NCI-H526 (cell line): ENCODE measurements at regions not wholly inside any gene's neighbourhood (a gene's known extent, or its start where the extent isn't known, plus 50 kb on each side); places are given as distances from the start of the nearest gene placed in this dataset.

Experiments
- DNase-seq, 2 experiments: peaks; one replicate each; lab custom pipeline; 2025; lab: John Stamatoyannopoulos, UW

DNA sequence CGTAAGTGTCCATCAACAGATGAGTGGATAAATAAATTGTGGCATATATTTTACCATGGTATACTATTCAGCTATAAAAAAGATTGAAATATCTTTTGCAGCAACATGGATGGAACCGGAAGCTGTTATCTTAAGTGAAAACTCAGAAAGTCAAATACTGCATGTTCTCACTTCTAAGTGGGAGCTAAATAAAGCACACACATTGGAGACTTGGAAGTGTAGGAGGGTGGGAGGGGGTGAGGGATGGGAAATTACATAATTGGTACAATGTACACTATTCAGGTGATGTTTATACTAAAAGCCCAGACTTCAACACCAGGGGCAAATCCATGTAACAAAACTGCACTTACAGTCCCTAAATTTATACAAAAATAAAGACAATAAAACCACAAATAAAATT is 72.6 kb upstream of the SPRY1 start:
- DNase-seq: no peak

DNA sequence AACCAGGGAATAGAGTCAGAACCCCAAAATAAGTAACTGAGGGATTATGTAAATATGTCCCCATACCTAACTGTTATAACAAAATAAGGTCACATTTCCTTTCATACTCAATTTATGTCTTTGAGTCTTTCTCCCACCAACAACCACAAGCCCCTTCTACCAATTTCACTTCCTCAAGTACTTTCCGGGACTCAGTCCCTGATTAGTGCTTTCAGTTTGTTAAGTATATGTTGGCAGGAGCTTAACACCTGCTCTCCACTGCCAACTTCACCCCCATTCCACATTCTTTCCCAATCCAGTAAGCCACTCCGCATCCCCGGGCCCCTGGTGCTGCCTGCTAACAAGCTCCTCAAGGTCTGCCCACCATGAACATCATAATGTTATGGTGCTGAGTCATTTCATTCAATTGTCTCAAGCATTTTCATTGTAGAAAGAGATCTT is 71.3 kb upstream of the SPRY1 start:
- no peak for DNase-seq

DNA sequence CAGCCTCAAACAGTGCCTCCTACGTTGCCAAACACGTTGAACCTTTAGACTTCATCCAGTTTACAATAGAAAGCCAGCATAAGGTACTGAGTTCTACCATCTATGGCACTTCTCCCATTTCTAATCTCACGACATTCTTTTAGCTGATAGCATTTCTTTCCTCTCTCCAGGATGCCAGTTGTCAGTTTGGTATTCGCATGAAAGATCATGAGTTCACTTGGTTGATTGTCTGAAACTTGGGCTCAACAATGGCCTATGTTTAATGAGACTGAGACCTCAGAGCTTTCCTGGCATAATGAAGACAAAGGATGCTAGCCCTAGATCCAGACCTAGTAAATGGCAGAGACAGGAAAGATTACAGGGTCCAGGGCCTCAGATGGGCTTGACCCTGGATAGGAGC is 69.2 kb upstream of the SPRY1 start:
- no peak for DNase-seq

DNA sequence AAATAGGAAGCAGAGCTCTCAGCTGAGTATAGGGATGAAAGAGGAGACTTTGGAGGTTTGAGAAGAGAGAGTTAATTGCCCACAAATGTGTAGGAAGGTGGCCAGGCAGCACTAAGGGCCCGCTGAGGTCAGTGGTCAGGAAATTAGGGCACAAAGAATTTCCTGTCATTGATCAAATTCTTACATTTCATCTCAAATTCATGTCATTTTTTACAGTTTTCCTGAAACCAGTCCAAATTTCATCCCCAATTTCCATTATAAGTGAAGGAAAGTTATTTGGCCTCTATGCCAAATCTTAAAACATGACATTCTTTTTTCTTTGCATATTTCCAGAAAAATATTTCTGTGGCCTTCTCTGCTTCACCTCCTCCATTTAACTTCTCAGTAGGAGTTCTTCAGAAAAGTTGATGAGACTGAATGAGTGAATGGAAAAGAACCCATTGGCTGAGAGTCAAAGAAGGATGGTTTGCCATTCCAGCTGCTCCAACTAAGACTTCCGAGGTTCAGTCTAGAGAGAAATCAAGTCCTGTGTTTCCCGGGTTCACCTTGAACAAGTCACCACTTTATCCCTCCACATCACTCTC is 68.7 kb upstream of the SPRY1 start:
- no peak for DNase-seq

DNA sequence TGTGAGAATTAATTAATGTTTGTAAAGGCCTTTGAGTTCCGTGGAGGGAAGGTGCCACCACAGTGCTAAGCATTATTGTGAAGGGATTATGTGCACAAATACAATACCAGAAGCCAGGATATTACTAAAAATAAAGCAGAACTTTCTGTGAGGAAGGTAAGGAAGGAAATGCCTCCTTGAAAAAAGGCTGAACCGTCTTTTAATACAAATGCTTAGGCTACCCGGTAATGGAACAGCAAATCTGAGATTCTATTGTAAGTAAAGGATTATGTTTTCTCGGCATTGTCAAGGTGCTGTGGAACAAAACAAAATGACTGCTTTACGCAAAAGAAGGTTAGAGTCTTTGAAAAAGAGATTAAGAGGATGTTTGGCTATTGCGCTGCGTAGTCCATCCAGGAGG is 57.9 kb upstream of the SPRY1 start:
- no peak for DNase-seq

DNA sequence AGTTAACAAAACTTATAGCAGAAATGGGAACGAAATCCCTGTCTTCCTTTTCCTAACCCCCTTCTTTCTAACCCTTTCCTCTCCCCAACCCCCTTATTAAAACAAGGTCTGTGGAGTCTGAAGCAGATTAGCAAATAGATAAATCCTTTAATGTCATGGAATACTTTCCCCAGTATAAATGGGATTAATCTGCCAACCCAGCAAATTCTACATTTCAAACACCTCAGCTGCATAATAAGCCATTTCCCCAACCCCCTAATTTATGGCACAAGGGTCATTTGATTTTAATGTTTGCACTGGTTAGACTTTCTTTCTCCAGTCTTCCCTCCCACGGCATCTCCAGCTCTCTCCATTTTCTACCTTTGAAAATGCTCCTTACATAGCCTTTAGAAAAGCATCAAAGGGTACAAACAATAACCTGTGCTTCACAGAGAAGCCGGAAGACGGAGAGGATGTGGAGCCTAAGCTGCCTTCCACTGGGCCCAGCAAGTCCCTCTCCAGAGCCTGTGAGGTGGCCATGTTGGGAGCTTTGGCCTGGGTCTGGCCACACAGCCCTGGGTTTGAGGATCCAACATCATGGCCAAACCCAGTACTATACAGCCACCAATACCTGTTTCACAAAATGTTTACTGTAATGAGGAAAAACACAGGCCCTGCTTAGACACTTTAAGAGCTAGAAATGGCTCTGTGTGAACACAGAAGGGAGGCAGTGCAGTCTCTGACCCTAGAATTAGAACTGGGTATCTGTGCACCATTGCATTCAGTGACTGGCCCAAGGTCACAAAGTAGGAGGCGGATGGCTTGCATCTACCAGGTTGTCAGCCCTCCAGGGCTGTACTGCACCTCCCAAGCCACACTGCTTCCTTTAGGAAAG is 56.9 kb upstream of the SPRY1 start:
- no peak for DNase-seq

DNA sequence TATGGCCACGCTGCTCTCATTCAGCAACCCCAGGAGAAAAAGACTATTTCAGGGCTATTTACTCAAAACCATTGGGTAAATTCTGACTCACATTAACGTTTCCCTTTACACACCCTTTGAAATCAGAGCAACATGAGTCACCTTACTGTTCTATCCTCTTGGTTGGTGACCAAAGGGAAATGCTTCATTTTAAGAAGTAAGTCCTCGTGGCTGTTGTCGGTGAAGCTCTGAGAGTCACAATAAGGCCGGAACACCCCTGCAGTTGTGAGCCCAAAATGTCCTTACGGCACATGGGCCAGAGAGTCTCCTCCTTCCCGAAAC is 56.3 kb upstream of the SPRY1 start:
- no peak for DNase-seq

DNA sequence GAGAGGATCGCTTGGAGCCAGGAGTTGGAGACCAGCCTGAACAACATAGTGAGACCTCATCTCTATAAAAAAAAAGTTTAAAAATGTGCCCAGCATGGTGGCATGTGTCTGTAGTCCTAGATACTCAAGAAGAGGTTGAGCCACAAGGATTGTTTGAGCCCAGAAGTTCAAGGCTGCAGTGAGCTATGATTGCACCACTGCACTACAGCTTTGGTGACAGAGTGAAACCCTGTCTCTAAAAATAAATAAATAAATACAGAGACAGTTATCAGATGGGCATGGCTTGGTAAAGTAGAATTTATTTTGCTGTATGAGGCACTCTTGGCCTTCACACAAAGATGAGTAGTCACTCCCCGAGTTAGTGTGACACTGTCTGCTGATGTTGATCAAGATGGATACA is 54.1 kb upstream of the SPRY1 start:
- no peak for DNase-seq

DNA sequence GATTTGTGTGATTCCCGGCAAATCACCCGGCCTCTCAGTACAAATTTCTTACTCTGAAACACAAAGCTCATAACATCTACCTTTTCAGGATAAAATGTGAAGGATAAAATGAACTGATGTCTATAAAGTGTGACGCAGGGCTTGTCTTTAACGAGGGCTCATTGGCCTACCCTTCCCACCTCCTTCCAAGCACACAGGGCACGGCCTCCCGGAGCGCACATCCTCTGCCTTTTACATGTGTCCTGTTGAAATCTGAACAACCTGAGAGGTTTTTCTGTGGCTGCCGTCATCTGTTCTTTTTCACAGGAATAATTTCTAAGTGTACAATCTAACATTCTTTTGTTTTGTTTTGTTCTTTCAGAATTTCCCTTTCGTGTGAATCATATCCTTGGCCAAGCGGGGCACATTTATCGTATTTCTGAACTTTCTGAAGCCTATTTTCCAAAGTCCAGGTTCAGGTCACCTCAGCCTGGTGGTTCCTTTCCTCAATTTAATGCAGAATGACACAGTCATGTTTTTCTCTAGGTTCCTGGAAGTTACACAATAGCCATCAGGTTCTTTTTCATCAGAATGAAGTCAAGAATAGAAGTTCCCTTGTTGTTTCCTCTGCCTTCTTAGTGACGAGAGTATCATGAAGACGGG is 53.1 kb upstream of the SPRY1 start:
- DNase-seq: no peak

DNA sequence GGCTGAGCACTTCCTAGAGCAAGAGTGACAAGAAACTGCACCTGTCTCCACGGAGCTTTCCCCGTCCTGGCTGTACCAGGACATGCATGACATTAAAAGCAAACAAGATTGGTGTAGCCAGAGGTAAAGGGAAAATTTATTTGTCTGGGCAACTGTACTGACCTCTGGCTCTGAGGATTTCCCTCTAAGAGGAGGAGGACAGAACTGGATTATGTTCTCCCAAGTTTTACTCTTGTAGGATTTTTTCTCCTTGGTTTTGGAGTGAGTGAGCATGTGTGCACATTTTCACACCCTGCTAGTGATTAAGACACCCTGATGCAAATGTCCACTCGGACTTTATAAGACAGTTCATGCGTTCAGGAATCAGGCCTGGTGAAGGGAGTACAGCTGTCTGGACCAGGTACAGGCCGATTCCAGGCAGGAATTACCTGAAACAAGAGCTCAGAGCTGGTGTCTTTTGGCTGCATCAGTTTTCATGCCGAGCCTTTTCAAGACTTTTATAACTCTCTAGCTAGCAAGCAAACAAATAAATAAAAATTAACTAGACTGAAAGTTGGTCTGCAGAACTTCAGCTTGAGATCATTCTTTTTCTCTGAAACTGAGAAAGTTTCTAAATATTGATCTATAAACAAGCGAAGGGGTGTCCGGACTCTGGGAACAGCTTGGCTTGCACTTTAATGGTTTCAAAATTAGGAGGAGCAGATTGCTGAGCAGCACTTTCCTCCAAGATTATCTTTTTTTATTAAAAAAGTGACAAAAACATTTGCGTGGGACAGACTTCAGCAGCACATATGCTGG is 51.3 kb upstream of the SPRY1 start:
- DNase-seq: no peak

DNA sequence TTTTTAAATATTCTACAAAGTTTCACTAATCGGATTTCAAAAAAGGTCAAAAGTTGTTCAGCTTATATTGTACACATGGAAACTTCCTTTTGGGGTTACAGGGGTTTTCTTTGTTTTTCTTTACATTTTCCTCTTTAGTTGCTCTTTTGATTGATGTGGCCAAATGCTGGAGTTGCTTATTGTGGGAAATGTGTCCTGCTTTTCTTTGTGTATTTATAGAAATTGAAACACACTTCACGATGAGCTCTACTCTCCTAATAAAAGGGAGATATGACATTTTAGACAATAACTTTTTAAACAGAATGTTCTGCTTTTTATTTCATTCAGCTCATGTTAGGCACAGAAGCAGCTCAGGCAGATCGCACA is 50.7 kb upstream of the SPRY1 start:
- no peak for DNase-seq

DNA sequence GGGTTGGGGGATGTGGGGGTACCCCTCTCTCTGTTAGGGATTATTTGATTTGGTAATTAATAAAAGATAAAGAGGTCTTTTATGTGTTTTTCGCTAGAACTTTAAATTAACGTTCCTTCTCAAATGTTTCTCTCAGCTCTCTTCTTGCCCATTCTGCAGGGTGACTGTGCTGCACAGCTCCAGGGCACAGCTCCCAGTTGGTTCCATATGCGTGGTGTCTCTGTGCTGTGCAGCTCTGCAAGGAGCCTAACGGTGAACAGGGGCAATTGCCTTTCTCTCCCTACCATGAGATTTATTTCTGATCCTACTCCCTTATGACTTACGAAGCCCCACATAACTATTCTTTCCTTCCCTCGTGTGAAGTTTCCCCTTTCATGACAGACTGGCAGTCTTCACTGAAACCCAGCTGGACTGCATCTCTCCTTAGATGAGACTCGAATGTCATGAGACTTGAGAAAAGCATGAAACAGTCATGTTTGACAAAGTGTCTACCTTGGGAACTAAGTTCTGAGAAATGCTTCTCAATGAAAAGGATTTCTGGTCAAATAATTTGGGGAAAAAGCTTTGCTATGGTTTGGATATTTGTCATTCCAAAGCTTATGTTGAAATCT is 50.2 kb upstream of the SPRY1 start:
- no peak for DNase-seq
